NCI-H69 (cell line): ENCODE measurements at regions not wholly inside any gene's neighbourhood (a gene's known extent, or its start where the extent isn't known, plus 50 kb on each side); places are given as distances from the start of the nearest gene placed in this dataset.
A peak's percentile ranks its signal among the peaks of the same experiment; 100 is the strongest.

ENCODE experiments used
- DNase-seq: peaks from one replicate; lab custom pipeline; 2025; lab: John Stamatoyannopoulos, UW

- DNase-seq = no peak
Observed at GRCh38 chr5:57802131-57802530, 319.5 kb upstream of the ACTBL2 start.

- no peak for DNase-seq
Observed at GRCh38 chr5:57795203-57795602, 312.6 kb upstream of the ACTBL2 start.

- DNase-seq = no peak
Observed at GRCh38 chr5:57791875-57792274, 309.3 kb upstream of the ACTBL2 start.

GRCh38 chr5:57785946-57786345 lies 303.3 kb upstream of the ACTBL2 start:
- DNase-seq = no peak

- no peak for DNase-seq
Observed at GRCh38 chr5:57784121-57784520, 301.5 kb upstream of the ACTBL2 start.

GRCh38 chr5:57783693-57784092 lies 301.1 kb upstream of the ACTBL2 start:
- no peak for DNase-seq

- DNase-seq = no peak
Observed at GRCh38 chr5:57780961-57781325, 298.3 kb upstream of the ACTBL2 start.

- DNase-seq = no peak
Observed at GRCh38 chr5:57780306-57780960, 297.8 kb upstream of the ACTBL2 start.

- DNase-seq = peak; percentile 81
Observed at GRCh38 chr5:57779383-57780223, 297.0 kb upstream of the ACTBL2 start.

- no peak for DNase-seq
Observed at GRCh38 chr5:57778501-57779091, 296.0 kb upstream of the ACTBL2 start.

GRCh38 chr5:57777174-57777581 lies 294.6 kb upstream of the ACTBL2 start:
- DNase-seq = no peak

- DNase-seq = no peak
Observed at GRCh38 chr5:57776035-57776434, 293.4 kb upstream of the ACTBL2 start.

GRCh38 chr5:57774439-57774838 lies 291.8 kb upstream of the ACTBL2 start:
- DNase-seq = no peak

- DNase-seq = no peak
Observed at GRCh38 chr5:57772512-57772911, 289.9 kb upstream of the ACTBL2 start.

- DNase-seq = no peak
Observed at GRCh38 chr5:57770039-57770438, 287.4 kb upstream of the ACTBL2 start.

- DNase-seq = no peak
Observed at GRCh38 chr5:57768745-57769144, 286.1 kb upstream of the ACTBL2 start.

GRCh38 chr5:57764479-57765089 lies 282.0 kb upstream of the ACTBL2 start:
- no peak for DNase-seq

- peak; percentile 57 for DNase-seq
Observed at GRCh38 chr5:57761513-57761912, 278.9 kb upstream of the ACTBL2 start.

- no peak for DNase-seq
Observed at GRCh38 chr5:57754616-57755015, 272.0 kb upstream of the ACTBL2 start.

- DNase-seq = peak; percentile 76
Observed at GRCh38 chr5:57753446-57753845, 270.8 kb upstream of the ACTBL2 start.

- DNase-seq = no peak
Observed at GRCh38 chr5:57751710-57752109, 269.1 kb upstream of the ACTBL2 start.

- no peak for DNase-seq
Observed at GRCh38 chr5:57750891-57751290, 268.3 kb upstream of the ACTBL2 start.

GRCh38 chr5:57750282-57750681 lies 267.7 kb upstream of the ACTBL2 start:
- no peak for DNase-seq
